Natural killer cell (primary cell): ENCODE measurements at regions not wholly inside any gene's neighbourhood (a gene's known extent, or its start where the extent isn't known, plus 50 kb on each side); places are given as distances from the start of the nearest gene placed in this dataset.
"Not testable (repeated sequence)": the region's sequence is repeated elsewhere in the genome, so short reads cannot be mapped to it uniquely, and the experiment has no call there.

ENCODE experiments used
- ATAC-seq, 3 donors: fragments of 150-1000 bp in 2 of 3; fragments of 200-7000 bp in 1 of 3; cut with Tn5 transposase; 1 replicate in 1 of 3; 2 replicates in 2 of 3; pipeline ENCODE4 v1.10.0; 2021; ENCODE audit warnings: mild to moderate bottlenecking in 2 of 3, moderate library complexity in 2 of 3
- DNase-seq, 2 donors: peaks; one replicate each; pipeline versions ENCODE4 v3.0.0 to v3.0.0-alpha.2; 2013 to 2021; ENCODE audit warnings: mixed read lengths in 1 of 2
- H3K27ac ChIP-seq: one replicate; pipeline ENCODE4 v1.5.1; 2013; ENCODE audit warnings: mild to moderate bottlenecking, low read length
- H3K27me3 ChIP-seq: one replicate; pipeline ENCODE4 v1.6.1; 2013; ENCODE audit warnings: low read length; ENCODE audit not compliant: control insufficient read depth, insufficient read depth
- H3K36me3 ChIP-seq: one replicate; pipeline ENCODE4 v1.6.1; 2013; ENCODE audit warnings: low read length; ENCODE audit not compliant: control insufficient read depth, insufficient read depth
- H3K4me1 ChIP-seq: one replicate; pipeline ENCODE4 v1.6.1; 2013; ENCODE audit warnings: low read length; ENCODE audit not compliant: control insufficient read depth, insufficient read depth
- H3K4me3 ChIP-seq: one replicate; pipeline ENCODE4 v1.5.1; 2013; ENCODE audit warnings: low read length
- H3K9me3 ChIP-seq: one replicate; pipeline ENCODE4 v1.6.1; 2013; ENCODE audit warnings: low read length; ENCODE audit not compliant: control insufficient read depth, insufficient read depth
- H3K27ac Mint-ChIP-seq, 2 donors: one replicate each; pipeline ENCODE4 v1.8.0; 2022; ENCODE audit warnings: mild to moderate bottlenecking in 2 of 2, mixed read lengths in 2 of 2, moderate library complexity in 1 of 2
- H3K27me3 Mint-ChIP-seq, 2 donors: one replicate each; pipeline ENCODE4 v1.8.0; 2022; ENCODE audit warnings: low read depth in 2 of 2, mixed read lengths in 2 of 2
- H3K36me3 Mint-ChIP-seq: one replicate; pipeline ENCODE4 v1.8.0; 2022; ENCODE audit warnings: mixed read lengths
- H3K4me1 Mint-ChIP-seq, 2 donors: one replicate each; pipeline ENCODE4 v1.8.0; 2022; ENCODE audit warnings: mixed read lengths in 2 of 2
- H3K4me3 Mint-ChIP-seq: one replicate; pipeline ENCODE4 v1.8.0; 2022; ENCODE audit warnings: mild to moderate bottlenecking, moderate library complexity, mixed read lengths
- H3K9me3 Mint-ChIP-seq, 2 donors: one replicate each; pipeline ENCODE4 v1.8.0; 2022; ENCODE audit warnings: mixed read lengths in 2 of 2
- WGBS: methylation state at CpG from one replicate; pipeline ENCODE4 v1.1.7; 2013; ENCODE audit warnings: missing lambda C conversion rate; ENCODE audit not compliant: insufficient coverage; 5-methylcytosine and 5-hydroxymethylcytosine counted together
- intact Hi-C: fragments of 100-400 bp; cut with micrococcal nuclease; formaldehyde crosslinking; loops from one replicate; pipeline ENCODE4 v1.14.2; 2022
- TF ChIP-seq, protein P1 (sequence below): fragments of 200-600 bp; IDR thresholded peaks from one replicate; pipeline ENCODE4 v1.8.0; 2022; ENCODE audit warnings: antibody characterized with exemption

DNA sequence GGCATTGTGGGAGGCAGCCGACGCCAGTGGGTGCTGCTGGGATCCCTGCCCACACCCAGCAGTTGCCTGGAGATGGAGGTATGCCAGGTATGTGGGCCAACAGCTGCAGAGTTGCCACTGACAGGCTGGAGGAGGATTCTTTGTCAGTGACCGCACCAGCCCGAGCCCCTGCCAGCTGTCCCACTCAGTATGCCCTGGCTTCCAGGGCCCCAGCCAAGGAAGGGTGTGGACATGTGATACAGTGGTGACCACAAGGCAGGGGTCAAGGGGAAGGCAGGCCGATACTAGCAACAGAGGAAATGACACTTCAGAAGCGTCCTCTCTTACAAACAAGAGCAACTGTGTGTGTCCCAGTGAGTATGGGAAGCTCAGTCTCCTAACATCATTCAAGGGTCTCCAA lies 185.1 kb upstream of the NOTCH2NLA start:
- intact Hi-C loops, ATAC-seq, H3K36me3 ChIP-seq, H3K4me3 ChIP-seq, H3K27me3 Mint-ChIP-seq, H3K4me3 Mint-ChIP-seq, H3K9me3 ChIP-seq, H3K27me3 ChIP-seq, H3K36me3 Mint-ChIP-seq, H3K27ac Mint-ChIP-seq, H3K9me3 Mint-ChIP-seq: not testable (repeated sequence)
- peaks cover 13% of the 10 kb centered on the region for H3K4me1 ChIP-seq
- DNase-seq: peak in 1 of 2 donors; percentile 12
- WGBS: no CpG with 5 or more reads among the region's 6 CpGs
- peaks cover 10 to 18% of the 10 kb centered on the region in 2 donors for H3K4me1 Mint-ChIP-seq
- peak overlapping the region; percentile 68 for H3K27ac ChIP-seq

DNA sequence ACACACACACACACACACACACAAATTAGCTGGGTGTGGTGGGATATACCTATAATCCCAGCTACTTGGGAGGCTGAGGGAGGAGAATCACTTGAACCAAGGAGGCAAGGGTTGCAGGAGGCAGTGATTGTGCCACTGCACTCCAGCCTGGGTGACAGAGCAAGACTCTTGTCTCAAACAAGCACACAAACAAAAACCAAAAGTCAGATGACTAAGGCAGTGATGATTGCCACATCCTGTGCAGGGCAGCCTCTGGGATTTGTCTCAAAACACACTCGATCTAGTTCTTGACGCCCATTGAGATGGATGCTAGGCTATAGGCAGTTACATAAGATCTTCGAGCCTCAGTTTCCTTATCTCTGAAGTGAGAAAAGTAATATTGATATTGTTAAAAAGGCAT lies 183.1 kb upstream of the NOTCH2NLA start:
- Mint-ChIP-seq H3K4me1 (peaks cover 10 to 18% of the 10 kb centered on the region in 2 donors), H3K27ac (peak overlapping the region; percentile 85 to 89), H3K4me3 (peak overlapping the region; percentile 80)
- Histone ChIP-seq H3K4me1 (peaks cover 13% of the 10 kb centered on the region), H3K27ac (peak overlapping the region; percentile 55)
- H3K9me3 Mint-ChIP-seq, H3K4me3 ChIP-seq, DNase-seq, H3K36me3 ChIP-seq, H3K27me3 Mint-ChIP-seq, H3K9me3 ChIP-seq, intact Hi-C loops, H3K36me3 Mint-ChIP-seq, H3K27me3 ChIP-seq: not testable (repeated sequence)
- ATAC-seq: peak in 2 of 3 donors; percentile 51 to 67
- no CpG with 5 or more reads among the region's 3 CpGs for WGBS

GRCh38 chr1:146409817-146410441 lies 181.1 kb upstream of the NOTCH2NLA start:
- WGBS: 83% methylated on average over 17 of the region's 26 CpGs
- H3K4me1 ChIP-seq, H3K27me3 Mint-ChIP-seq, H3K9me3 Mint-ChIP-seq, H3K9me3 ChIP-seq, H3K36me3 Mint-ChIP-seq, H3K27me3 ChIP-seq, H3K4me3 ChIP-seq, intact Hi-C loops, H3K36me3 ChIP-seq: not testable (repeated sequence)
- Mint-ChIP-seq H3K4me1 (peaks cover 10 to 12% of the 10 kb centered on the region in 2 donors), H3K4me3 (peak overlapping the region; percentile 85), H3K27ac (peak overlapping the region; percentile 94 to 97)
- peak overlapping the region; percentile 9 for H3K27ac ChIP-seq
- peak; percentile 79 to 89 (median 80) for ATAC-seq
- peak in 1 of 2 donors; percentile 49 for DNase-seq

GRCh38 chr1:146409116-146409801 lies 180.4 kb upstream of the NOTCH2NLA start:
- H3K27me3 Mint-ChIP-seq, intact Hi-C loops, H3K4me1 ChIP-seq, H3K9me3 ChIP-seq, H3K4me3 ChIP-seq, H3K27ac ChIP-seq, H3K36me3 Mint-ChIP-seq, H3K9me3 Mint-ChIP-seq, H3K27me3 ChIP-seq, H3K36me3 ChIP-seq: not testable (repeated sequence)
- peak overlapping the region; percentile 85 for H3K4me3 Mint-ChIP-seq
- H3K27ac Mint-ChIP-seq: peak overlapping the region; percentile 94 to 97
- 46% methylated on average over 2 of the region's 24 CpGs for WGBS
- ATAC-seq (peak; percentile 71 to 85 (median 74)), DNase-seq (peak in 1 of 2 donors; percentile 40)
- H3K4me1 Mint-ChIP-seq: peaks cover 10 to 12% of the 10 kb centered on the region in 2 donors

GRCh38 chr1:146401281-146401825 lies 172.5 kb upstream of the NOTCH2NLA start:
- ATAC-seq: peak; percentile 71 to 80 (median 76)
- peaks cover 23% of the 10 kb centered on the region for H3K4me1 ChIP-seq
- H3K36me3 ChIP-seq, H3K9me3 Mint-ChIP-seq, H3K27me3 Mint-ChIP-seq, H3K27me3 ChIP-seq, H3K4me3 ChIP-seq, H3K36me3 Mint-ChIP-seq, H3K9me3 ChIP-seq, intact Hi-C loops: not testable (repeated sequence)
- TF ChIP-seq, protein P1, sequence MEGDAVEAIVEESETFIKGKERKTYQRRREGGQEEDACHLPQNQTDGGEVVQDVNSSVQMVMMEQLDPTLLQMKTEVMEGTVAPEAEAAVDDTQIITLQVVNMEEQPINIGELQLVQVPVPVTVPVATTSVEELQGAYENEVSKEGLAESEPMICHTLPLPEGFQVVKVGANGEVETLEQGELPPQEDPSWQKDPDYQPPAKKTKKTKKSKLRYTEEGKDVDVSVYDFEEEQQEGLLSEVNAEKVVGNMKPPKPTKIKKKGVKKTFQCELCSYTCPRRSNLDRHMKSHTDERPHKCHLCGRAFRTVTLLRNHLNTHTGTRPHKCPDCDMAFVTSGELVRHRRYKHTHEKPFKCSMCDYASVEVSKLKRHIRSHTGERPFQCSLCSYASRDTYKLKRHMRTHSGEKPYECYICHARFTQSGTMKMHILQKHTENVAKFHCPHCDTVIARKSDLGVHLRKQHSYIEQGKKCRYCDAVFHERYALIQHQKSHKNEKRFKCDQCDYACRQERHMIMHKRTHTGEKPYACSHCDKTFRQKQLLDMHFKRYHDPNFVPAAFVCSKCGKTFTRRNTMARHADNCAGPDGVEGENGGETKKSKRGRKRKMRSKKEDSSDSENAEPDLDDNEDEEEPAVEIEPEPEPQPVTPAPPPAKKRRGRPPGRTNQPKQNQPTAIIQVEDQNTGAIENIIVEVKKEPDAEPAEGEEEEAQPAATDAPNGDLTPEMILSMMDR: peak; percentile 48
- 33% methylated on average over 3 of the region's 7 CpGs for WGBS
- peak overlapping the region; percentile 30 for H3K27ac ChIP-seq
- H3K4me1 Mint-ChIP-seq: peaks cover 16 to 27% of the 10 kb centered on the region in 2 donors
- DNase-seq: peak in 1 of 2 donors; percentile 58
- peak overlapping the region; percentile 31 for H3K4me3 Mint-ChIP-seq
- peak overlapping the region; percentile 93 to 94 for H3K27ac Mint-ChIP-seq

GRCh38 chr1:146400173-146401121 lies 171.6 kb upstream of the NOTCH2NLA start:
- peaks cover 23% of the 10 kb centered on the region for H3K4me1 ChIP-seq
- peak overlapping the region; percentile 61 for H3K27ac ChIP-seq
- peak in 1 of 2 donors; percentile 29 for DNase-seq
- intact Hi-C loops, H3K27me3 Mint-ChIP-seq, H3K27me3 ChIP-seq, H3K4me3 ChIP-seq, H3K9me3 Mint-ChIP-seq, H3K9me3 ChIP-seq, H3K36me3 ChIP-seq, H3K36me3 Mint-ChIP-seq: not testable (repeated sequence)
- H3K4me3 Mint-ChIP-seq: peak overlapping the region; percentile 41
- ATAC-seq: peak in 1 of 3 donors; percentile 32
- 72% methylated on average over 4 of the region's 8 CpGs for WGBS
- peak overlapping the region; percentile 93 to 94 for H3K27ac Mint-ChIP-seq
- peaks cover 16 to 27% of the 10 kb centered on the region in 2 donors for H3K4me1 Mint-ChIP-seq
